ENCODE measurements at regions not wholly inside any gene's neighbourhood (a gene's known extent, or its start where the extent isn't known, plus 50 kb on each side); places are given as distances from the start of the nearest gene placed in this dataset.
A peak's percentile ranks its signal among the peaks of the same experiment; 100 is the strongest.

- H3K4me3 ChIP-seq = no peak overlapping the region
- no peaks in the 10 kb centered on the region for H3K9me3 ChIP-seq
These were observed 84.5 kb upstream of the RBBP8 start for GRCh38 chr18:22848615-22849014.

DNA sequence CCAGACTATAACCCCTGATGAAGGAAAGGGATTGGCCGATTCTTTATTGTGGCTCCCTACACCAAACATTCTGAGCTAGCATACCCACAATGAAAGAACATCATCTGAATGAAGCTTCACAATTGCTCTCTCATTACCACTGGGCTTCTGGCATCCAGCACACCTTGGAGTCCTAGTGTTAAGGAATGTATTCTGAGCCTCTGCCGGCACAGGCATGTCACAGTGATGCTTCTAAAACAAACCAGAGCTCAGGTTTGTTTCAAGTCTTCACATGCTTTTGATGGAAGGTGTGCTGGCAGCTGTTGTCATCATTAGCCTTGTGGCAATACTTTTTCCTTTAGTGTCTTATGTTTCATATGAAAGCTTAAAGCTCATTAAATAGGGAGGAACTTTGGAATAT lies 76.3 kb upstream of the RBBP8 start:
- Histone ChIP-seq H3K9me3 (no peaks in the 10 kb centered on the region), H3K27ac (no peak overlapping the region), H3K4me1 (no peaks in the 10 kb centered on the region), H3K36me3 (no peaks in the 10 kb centered on the region), H3K4me3 (no peak overlapping the region), H3K27me3 (no peaks in the 10 kb centered on the region)
- TF ChIP-seq, protein P1, sequence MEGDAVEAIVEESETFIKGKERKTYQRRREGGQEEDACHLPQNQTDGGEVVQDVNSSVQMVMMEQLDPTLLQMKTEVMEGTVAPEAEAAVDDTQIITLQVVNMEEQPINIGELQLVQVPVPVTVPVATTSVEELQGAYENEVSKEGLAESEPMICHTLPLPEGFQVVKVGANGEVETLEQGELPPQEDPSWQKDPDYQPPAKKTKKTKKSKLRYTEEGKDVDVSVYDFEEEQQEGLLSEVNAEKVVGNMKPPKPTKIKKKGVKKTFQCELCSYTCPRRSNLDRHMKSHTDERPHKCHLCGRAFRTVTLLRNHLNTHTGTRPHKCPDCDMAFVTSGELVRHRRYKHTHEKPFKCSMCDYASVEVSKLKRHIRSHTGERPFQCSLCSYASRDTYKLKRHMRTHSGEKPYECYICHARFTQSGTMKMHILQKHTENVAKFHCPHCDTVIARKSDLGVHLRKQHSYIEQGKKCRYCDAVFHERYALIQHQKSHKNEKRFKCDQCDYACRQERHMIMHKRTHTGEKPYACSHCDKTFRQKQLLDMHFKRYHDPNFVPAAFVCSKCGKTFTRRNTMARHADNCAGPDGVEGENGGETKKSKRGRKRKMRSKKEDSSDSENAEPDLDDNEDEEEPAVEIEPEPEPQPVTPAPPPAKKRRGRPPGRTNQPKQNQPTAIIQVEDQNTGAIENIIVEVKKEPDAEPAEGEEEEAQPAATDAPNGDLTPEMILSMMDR (IDR thresholded peaks at IDR 0.05) = no peak
- no peak for TF ChIP-seq POLR2A (IDR thresholded peaks at IDR 0.05)
- DNase-seq = no peak

More at GRCh38 chr18:22848615-22849014, 84.5 kb upstream of the RBBP8 start:
- H3K36me3 ChIP-seq = no peaks in the 10 kb centered on the region
- H3K27me3 ChIP-seq = no peaks in the 10 kb centered on the region
- H3K4me1 ChIP-seq = no peaks in the 10 kb centered on the region
- TF ChIP-seq, protein P1 (IDR thresholded peaks at IDR 0.05) = no peak
- no peak for TF ChIP-seq POLR2A (IDR thresholded peaks at IDR 0.05)
- no peak for DNase-seq
- H3K27ac ChIP-seq = no peak overlapping the region

DNA sequence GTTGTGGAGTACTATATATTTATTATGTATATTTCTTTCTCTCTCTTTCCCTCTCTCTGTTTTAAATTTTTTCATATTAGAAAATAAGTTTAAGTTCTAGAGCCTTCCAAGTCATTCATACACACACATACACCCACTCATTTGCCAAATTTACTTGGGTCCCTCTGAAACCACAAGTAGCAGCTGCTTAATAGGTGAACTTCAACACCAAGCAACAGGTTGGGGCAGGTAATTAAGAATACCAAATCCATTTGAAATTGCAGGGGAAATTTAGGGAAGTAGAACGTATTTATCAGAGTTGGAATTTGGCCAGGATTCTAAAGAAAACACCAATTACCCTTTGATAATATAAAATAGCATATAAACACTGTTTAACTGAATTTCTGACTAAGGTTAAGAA lies 75.0 kb upstream of the RBBP8 start:
- no peaks in the 10 kb centered on the region for H3K36me3 ChIP-seq
- no peak for TF ChIP-seq POLR2A (IDR thresholded peaks at IDR 0.05)
- TF ChIP-seq, protein P1 (IDR thresholded peaks at IDR 0.05) = no peak
- H3K9me3 ChIP-seq = no peaks in the 10 kb centered on the region
- DNase-seq = no peak
- no peak overlapping the region for H3K27ac ChIP-seq
- no peak overlapping the region for H3K4me3 ChIP-seq
- H3K27me3 ChIP-seq = no peaks in the 10 kb centered on the region
- H3K4me1 ChIP-seq = no peaks in the 10 kb centered on the region

- no peaks in the 10 kb centered on the region for H3K36me3 ChIP-seq
- H3K27me3 ChIP-seq = no peaks in the 10 kb centered on the region
- H3K4me3 ChIP-seq = no peak overlapping the region
- no peak for TF ChIP-seq POLR2A (IDR thresholded peaks at IDR 0.05)
- TF ChIP-seq, protein P1 (IDR thresholded peaks at IDR 0.05) = no peak
- H3K9me3 ChIP-seq = no peaks in the 10 kb centered on the region
- H3K4me1 ChIP-seq = no peaks in the 10 kb centered on the region
- no peak overlapping the region for H3K27ac ChIP-seq
- no peak for DNase-seq
These were observed 72.3 kb upstream of the RBBP8 start for GRCh38 chr18:22860807-22861206.

GRCh38 chr18:22865354-22866116 lies 67.6 kb upstream of the RBBP8 start:
- Histone ChIP-seq H3K9me3 (no peaks in the 10 kb centered on the region), H3K27me3 (no peaks in the 10 kb centered on the region), H3K36me3 (no peaks in the 10 kb centered on the region), H3K4me3 (peak overlapping the region in 1 of 4 donors; percentile 29), H3K4me1 (no peaks in the 10 kb centered on the region), H3K27ac (no peak overlapping the region)
- TF ChIP-seq, protein P1 (IDR thresholded peaks at IDR 0.05) = no peak
- no peak for TF ChIP-seq POLR2A (IDR thresholded peaks at IDR 0.05)
- DNase-seq = no peak

All from Peyer's patch (tissue), 4 donors.